Naive thymus-derived CD4-positive, alpha-beta T cell (primary cell): ENCODE measurements at regions not wholly inside any gene's neighbourhood (a gene's known extent, or its start where the extent isn't known, plus 50 kb on each side); places are given as distances from the start of the nearest gene placed in this dataset.

Experiments used
- ATAC-seq: fragments of 150-1000 bp; cut with Tn5 transposase; 2 replicates; pipeline ENCODE4 v1.10.0; 2021; ENCODE audit warnings: mild to moderate bottlenecking, moderate library complexity
- CTCF ChIA-PET: fragments of 350-600 bp; sonication (Branson Sonifier 250); formaldehyde crosslinking; loops from one replicate; lab custom pipeline; 2021; ENCODE audit warnings: antibody characterized with exemption; lab: Charles Lee
- POLR2A ChIA-PET: fragments of 350-600 bp; sonication (Branson Sonifier 250); formaldehyde crosslinking; loops from one replicate; lab custom pipeline; 2021; ENCODE audit warnings: antibody characterized with exemption, inconsistent platforms; lab: Charles Lee
- DNase-seq, 9 donors: peaks; one replicate each; pipeline versions ENCODE4 v3.0.0 to v3.0.0-alpha.2; 2020 to 2022; ENCODE audit warnings: mixed read lengths in 1 of 9
- H3K27ac ChIP-seq: one replicate; pipeline ENCODE4 v1.7.0; 2013; ENCODE audit warnings: mild to moderate bottlenecking, low read depth, low read length, moderate library complexity
- H3K27me3 ChIP-seq, 2 donors: one replicate each; pipeline ENCODE4 v1.7.0; 2013; ENCODE audit warnings: low read length in 2 of 2, mild to moderate bottlenecking in 2 of 2, moderate library complexity in 2 of 2; ENCODE audit not compliant: control insufficient read depth in 2 of 2, insufficient read depth in 2 of 2
- H3K36me3 ChIP-seq, 3 experiments: 1 replicate in 2 of 3; 2 replicates in 1 of 3; pipeline ENCODE4 v1.7.0; 2013; ENCODE audit warnings: low read length in 3 of 3, mild to moderate bottlenecking in 3 of 3, moderate library complexity in 1 of 3; ENCODE audit not compliant: insufficient read depth in 3 of 3, control insufficient read depth in 2 of 3
- H3K4me1 ChIP-seq, 2 donors: one replicate each; pipeline ENCODE4 v1.7.0; 2013; ENCODE audit warnings: low read length in 2 of 2, mild to moderate bottlenecking in 2 of 2, moderate library complexity in 1 of 2; ENCODE audit not compliant: control insufficient read depth in 2 of 2, insufficient read depth in 2 of 2
- H3K4me3 ChIP-seq: 2 replicates; pipeline ENCODE4 v1.7.0; 2013; ENCODE audit warnings: mild to moderate bottlenecking, low read length
- H3K9me3 ChIP-seq, 3 experiments: 1 replicate in 2 of 3; 2 replicates in 1 of 3; pipeline ENCODE4 v1.7.0; 2013; ENCODE audit warnings: low read length in 3 of 3; ENCODE audit not compliant: control insufficient read depth in 2 of 3
- H3K27ac Mint-ChIP-seq, 9 donors: one replicate each; pipeline ENCODE4 v1.8.0; 2020 to 2022; ENCODE audit warnings: mixed read lengths in 9 of 9, mild to moderate bottlenecking in 8 of 9, moderate library complexity in 5 of 9, inconsistent platforms in 2 of 9
- H3K27me3 Mint-ChIP-seq, 5 donors: one replicate each; pipeline ENCODE4 v1.8.0; 2021 to 2022; ENCODE audit warnings: mixed read lengths in 5 of 5, mild to moderate bottlenecking in 1 of 5
- H3K36me3 Mint-ChIP-seq, 5 donors: one replicate each; pipeline ENCODE4 v1.8.0; 2020 to 2022; ENCODE audit warnings: mixed read lengths in 5 of 5, mild to moderate bottlenecking in 3 of 5, inconsistent platforms in 1 of 5
- H3K4me1 Mint-ChIP-seq, 7 donors: one replicate each; pipeline ENCODE4 v1.8.0; 2020 to 2022; ENCODE audit warnings: mixed read lengths in 7 of 7, mild to moderate bottlenecking in 3 of 7, inconsistent platforms in 1 of 7
- H3K4me3 Mint-ChIP-seq, 10 donors: one replicate each; pipeline ENCODE4 v1.8.0; 2020 to 2022; ENCODE audit warnings: mild to moderate bottlenecking in 10 of 10, mixed read lengths in 10 of 10, moderate library complexity in 6 of 10, inconsistent platforms in 2 of 10
- H3K9me3 Mint-ChIP-seq, 11 donors: one replicate each; pipeline ENCODE4 v1.8.0; 2020 to 2022; ENCODE audit warnings: mixed read lengths in 11 of 11, mild to moderate bottlenecking in 4 of 11, inconsistent platforms in 1 of 11, moderate library complexity in 1 of 11
- intact Hi-C, 2 donors: fragments of 100-400 bp; cut with micrococcal nuclease; formaldehyde crosslinking; loops; one replicate each; pipeline ENCODE4 v1.15.1; 2023

- ATAC-seq = no peak
- peaks cover 0 to 3% of the 10 kb centered on the region in 2 donors for H3K27me3 ChIP-seq
Measured at GRCh38 chr1:219790834-219791615, 137.3 kb downstream of the SLC30A10 start.

DNA sequence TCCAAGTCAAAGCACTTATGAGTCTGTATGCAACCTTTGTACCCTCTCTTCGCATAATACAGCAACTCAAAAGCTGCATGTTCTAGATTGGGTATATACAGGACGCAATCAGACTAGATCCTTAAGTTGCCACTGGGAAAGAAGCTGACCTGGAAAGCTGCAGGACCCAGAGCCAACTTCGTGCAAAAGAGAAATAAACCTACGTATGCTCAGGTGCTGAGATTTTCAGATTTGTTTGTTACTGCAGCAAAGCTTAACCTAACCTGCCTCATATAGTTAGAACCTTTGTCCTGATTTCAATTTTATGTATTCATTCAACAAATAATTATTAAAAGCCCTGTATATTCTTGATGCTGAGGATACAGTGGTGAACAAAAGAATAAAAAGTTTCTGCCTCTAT lies 139.7 kb downstream of the SLC30A10 start:
- DNase-seq (no peak), ATAC-seq (no peak)
- H3K36me3 Mint-ChIP-seq = no peaks in the 10 kb centered on the region
- H3K4me3 Mint-ChIP-seq = no peak overlapping the region
- Histone ChIP-seq H3K4me1 (no peaks in the 10 kb centered on the region), H3K36me3 (no peaks in the 10 kb centered on the region), H3K9me3 (no peaks in the 10 kb centered on the region), H3K27me3 (peaks cover 0 to 3% of the 10 kb centered on the region in 2 donors), H3K4me3 (no peak overlapping the region), H3K27ac (no peak overlapping the region)
- peaks cover 0 to 10% (median under 1%) of the 10 kb centered on the region in 5 donors for H3K27me3 Mint-ChIP-seq
- peaks cover 0 to 18% (median 2%) of the 10 kb centered on the region in 11 donors for H3K9me3 Mint-ChIP-seq
- ChIA-PET POLR2A (no interaction called here), CTCF (no interaction called here)
- peaks cover 0 to 2% (median 0%) of the 10 kb centered on the region in 7 donors for H3K4me1 Mint-ChIP-seq
- H3K27ac Mint-ChIP-seq = no peak overlapping the region
- intact Hi-C loops = no loop called here

More at GRCh38 chr1:219790834-219791615, 137.3 kb downstream of the SLC30A10 start:
- Mint-ChIP-seq H3K27ac (no peak overlapping the region), H3K4me1 (no peaks in the 10 kb centered on the region), H3K9me3 (peaks cover 0 to 15% (median 2%) of the 10 kb centered on the region in 11 donors), H3K4me3 (no peak overlapping the region), H3K36me3 (no peaks in the 10 kb centered on the region), H3K27me3 (peaks cover 0 to 17% (median 7%) of the 10 kb centered on the region in 5 donors)
- intact Hi-C loops = no loop called here
- ChIA-PET POLR2A (no interaction called here), CTCF (no interaction called here)
- H3K9me3 ChIP-seq = no peaks in the 10 kb centered on the region
- no peaks in the 10 kb centered on the region for H3K4me1 ChIP-seq
- no peak for DNase-seq
- no peak overlapping the region for H3K4me3 ChIP-seq
- no peaks in the 10 kb centered on the region for H3K36me3 ChIP-seq
- no peak overlapping the region for H3K27ac ChIP-seq

DNA sequence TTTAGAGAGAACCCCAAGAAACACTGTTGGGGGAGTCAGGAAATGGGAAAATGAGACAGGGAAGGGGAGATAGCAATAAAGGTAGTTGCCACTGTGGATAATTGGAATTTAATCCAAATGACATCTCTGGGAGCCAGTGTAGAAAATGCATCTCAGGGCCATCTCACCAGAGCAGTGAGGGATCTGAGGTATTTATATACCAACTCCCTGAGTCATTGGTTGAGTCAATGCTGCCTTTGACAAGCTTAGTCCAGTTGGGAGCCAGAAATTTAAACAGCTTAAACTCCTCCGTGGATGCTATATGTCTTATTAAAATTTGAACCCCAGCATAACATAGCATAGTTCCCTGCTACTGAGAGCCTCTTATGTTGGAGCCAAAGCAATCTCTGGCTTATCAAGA lies 140.3 kb downstream of the SLC30A10 start:
- Histone ChIP-seq H3K4me3 (no peak overlapping the region), H3K9me3 (no peaks in the 10 kb centered on the region), H3K27ac (no peak overlapping the region), H3K36me3 (no peaks in the 10 kb centered on the region), H3K27me3 (no peaks in the 10 kb centered on the region), H3K4me1 (no peaks in the 10 kb centered on the region)
- ChIA-PET POLR2A (no interaction called here), CTCF (no interaction called here)
- peaks cover 0 to 12% (median 0%) of the 10 kb centered on the region in 5 donors for H3K27me3 Mint-ChIP-seq
- H3K36me3 Mint-ChIP-seq = no peaks in the 10 kb centered on the region
- H3K27ac Mint-ChIP-seq = no peak overlapping the region
- no peak for ATAC-seq
- DNase-seq = no peak
- H3K9me3 Mint-ChIP-seq = peaks cover 0 to 17% (median 3%) of the 10 kb centered on the region in 11 donors
- no peak overlapping the region for H3K4me3 Mint-ChIP-seq
- intact Hi-C loops = no loop called here
- peaks cover 0 to 2% (median 0%) of the 10 kb centered on the region in 7 donors for H3K4me1 Mint-ChIP-seq

DNA sequence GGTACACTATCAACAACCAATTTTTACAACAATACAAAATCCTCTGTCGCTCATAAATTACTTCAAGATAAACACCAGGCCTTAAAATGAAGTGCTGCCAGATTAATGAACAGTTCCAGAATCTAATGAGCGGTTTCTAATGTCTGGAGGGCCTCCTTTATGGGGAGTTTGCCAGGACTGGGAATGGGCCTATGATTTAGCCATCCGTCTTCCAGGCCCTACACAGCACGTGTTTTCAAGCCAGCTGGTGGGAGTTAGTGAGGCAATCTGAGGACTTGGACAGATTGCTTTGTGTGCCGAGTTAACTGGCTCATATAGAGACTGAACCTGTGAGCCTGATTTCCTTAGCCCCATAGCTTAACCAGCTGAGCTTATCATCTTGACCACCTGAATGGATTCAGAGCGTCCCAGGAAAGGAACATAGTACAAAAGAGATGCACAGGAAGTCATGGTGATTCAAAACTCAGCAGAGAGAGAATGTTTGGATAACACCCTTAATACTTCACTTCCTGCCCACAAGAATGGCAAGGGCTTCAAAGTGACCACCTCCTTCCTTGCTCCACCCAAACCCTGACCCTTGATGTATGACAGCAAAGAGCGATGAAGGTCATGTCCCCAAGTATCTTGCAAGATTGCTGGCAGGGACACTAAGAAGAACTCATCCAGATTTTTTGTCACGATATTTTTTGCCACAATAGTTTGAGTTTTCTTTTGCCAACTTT lies 143.5 kb downstream of the SLC30A10 start:
- Mint-ChIP-seq H3K36me3 (no peaks in the 10 kb centered on the region), H3K4me1 (peaks cover 0 to 2% (median 0%) of the 10 kb centered on the region in 7 donors), H3K9me3 (peaks cover 0 to 12% (median 3%) of the 10 kb centered on the region in 11 donors), H3K27ac (no peak overlapping the region), H3K27me3 (peaks cover 0 to 12% (median 0%) of the 10 kb centered on the region in 5 donors), H3K4me3 (no peak overlapping the region)
- CTCF ChIA-PET = no interaction called here
- DNase-seq (no peak), ATAC-seq (no peak)
- H3K4me1 ChIP-seq = no peaks in the 10 kb centered on the region
- intact Hi-C loops = no loop called here
- H3K27ac ChIP-seq = no peak overlapping the region
- H3K4me3 ChIP-seq = no peak overlapping the region
- H3K27me3 ChIP-seq = no peaks in the 10 kb centered on the region
- no peaks in the 10 kb centered on the region for H3K9me3 ChIP-seq
- H3K36me3 ChIP-seq = no peaks in the 10 kb centered on the region
- POLR2A ChIA-PET = no interaction called here

DNA sequence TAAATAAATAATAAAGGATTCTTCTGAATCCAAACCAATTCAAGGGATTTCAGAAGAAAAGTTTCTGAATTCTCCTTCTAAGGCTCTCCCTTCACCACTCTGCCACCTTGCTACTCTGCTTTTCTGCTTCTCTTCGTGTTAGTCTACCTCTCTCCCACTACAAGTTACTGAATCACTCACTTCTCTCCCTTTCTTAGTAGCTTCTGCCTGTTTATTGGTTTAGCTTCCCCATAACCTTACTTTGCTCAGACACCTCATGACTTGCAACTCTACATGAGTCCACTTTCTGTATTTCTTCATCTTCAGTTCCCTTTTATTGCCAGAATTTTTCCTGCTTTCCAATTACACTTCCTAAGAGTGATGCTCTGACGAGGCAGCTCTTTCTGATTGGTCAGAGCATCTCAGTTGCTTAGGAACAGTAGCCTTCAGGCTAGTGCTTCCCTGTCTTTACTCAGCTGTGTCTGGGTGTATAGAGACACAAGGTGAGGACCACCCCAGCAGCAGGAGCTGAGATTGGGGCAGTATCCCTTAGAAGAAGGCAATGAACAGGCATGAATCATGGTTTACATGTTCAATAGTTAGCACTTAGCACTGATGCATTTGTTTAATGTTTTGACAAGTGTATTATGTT lies 144.6 kb downstream of the SLC30A10 start:
- ChIA-PET POLR2A (no interaction called here), CTCF (no interaction called here)
- H3K27me3 Mint-ChIP-seq = peaks cover 0 to 12% (median 0%) of the 10 kb centered on the region in 5 donors
- Histone ChIP-seq H3K9me3 (no peaks in the 10 kb centered on the region), H3K27ac (no peak overlapping the region), H3K4me3 (no peak overlapping the region), H3K27me3 (no peaks in the 10 kb centered on the region), H3K36me3 (no peaks in the 10 kb centered on the region), H3K4me1 (no peaks in the 10 kb centered on the region)
- no peak overlapping the region for H3K4me3 Mint-ChIP-seq
- intact Hi-C loops = no loop called here
- H3K27ac Mint-ChIP-seq = no peak overlapping the region
- H3K9me3 Mint-ChIP-seq = peaks cover 0 to 14% (median 3%) of the 10 kb centered on the region in 11 donors
- ATAC-seq (no peak), DNase-seq (no peak)
- no peaks in the 10 kb centered on the region for H3K36me3 Mint-ChIP-seq
- H3K4me1 Mint-ChIP-seq = peaks cover 0 to 2% (median 0%) of the 10 kb centered on the region in 7 donors

- intact Hi-C loops = no loop called here
Measured at GRCh38 chr1:219782929-219783328, 145.4 kb downstream of the SLC30A10 start.

More at GRCh38 chr1:219782929-219783328, 145.4 kb downstream of the SLC30A10 start:
- peaks cover 0 to 2% (median 0%) of the 10 kb centered on the region in 7 donors for H3K4me1 Mint-ChIP-seq
- Histone ChIP-seq H3K4me1 (no peaks in the 10 kb centered on the region), H3K9me3 (no peaks in the 10 kb centered on the region), H3K4me3 (no peak overlapping the region), H3K27me3 (no peaks in the 10 kb centered on the region), H3K36me3 (no peaks in the 10 kb centered on the region), H3K27ac (no peak overlapping the region)
- H3K36me3 Mint-ChIP-seq = no peaks in the 10 kb centered on the region
- H3K27me3 Mint-ChIP-seq = peaks cover 0 to 12% (median 0%) of the 10 kb centered on the region in 5 donors
- DNase-seq (no peak), ATAC-seq (no peak)
- POLR2A ChIA-PET = no interaction called here
- CTCF ChIA-PET = no interaction called here
- no peak overlapping the region for H3K27ac Mint-ChIP-seq
- H3K9me3 Mint-ChIP-seq = peaks cover 0 to 13% (median 3%) of the 10 kb centered on the region in 11 donors
- H3K4me3 Mint-ChIP-seq = no peak overlapping the region
